ENCODE measurements at regions not wholly inside any gene's neighbourhood (a gene's known extent, or its start where the extent isn't known, plus 50 kb on each side); places are given as distances from the start of the nearest gene placed in this dataset.
"Not testable (repeated sequence)": the region's sequence is repeated elsewhere in the genome, so short reads cannot be mapped to it uniquely, and the experiment has no call there.

DNA sequence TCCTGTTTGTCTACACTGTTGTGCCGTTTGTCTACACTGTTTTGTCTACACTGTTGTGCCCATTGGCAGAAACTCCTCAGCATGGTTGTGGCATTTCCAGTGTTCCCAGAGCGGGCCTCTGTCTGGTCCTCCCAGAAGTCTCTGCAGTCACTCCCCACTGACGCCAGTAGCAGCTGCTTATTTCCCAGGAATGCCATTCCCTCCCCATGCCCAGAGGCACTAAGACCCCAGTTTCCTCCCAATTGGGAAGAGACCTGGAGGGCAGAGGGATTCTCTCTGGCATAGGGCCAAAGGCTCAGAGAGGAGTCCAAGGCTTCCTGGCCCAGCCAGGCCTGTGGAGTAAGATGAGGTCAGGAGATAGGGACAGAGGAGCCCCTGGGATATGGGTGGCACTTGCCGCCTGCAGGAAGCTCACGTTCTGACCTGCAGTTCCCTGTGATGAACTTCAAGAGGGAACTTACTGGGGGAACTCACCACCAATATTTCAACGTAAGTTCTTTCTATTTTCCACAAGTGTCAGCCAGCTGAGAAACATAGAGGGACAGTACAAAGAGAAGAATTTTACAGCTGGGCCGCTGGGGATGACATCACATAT is 69.1 kb downstream of the TNFAIP2 start:
- DNase-seq (ENCODE audit: low read depth): no peak
- no peak overlapping the region for H3K4me3 ChIP-seq (ENCODE audit: low read depth, low read length)
- TF ChIP-seq, protein P1, sequence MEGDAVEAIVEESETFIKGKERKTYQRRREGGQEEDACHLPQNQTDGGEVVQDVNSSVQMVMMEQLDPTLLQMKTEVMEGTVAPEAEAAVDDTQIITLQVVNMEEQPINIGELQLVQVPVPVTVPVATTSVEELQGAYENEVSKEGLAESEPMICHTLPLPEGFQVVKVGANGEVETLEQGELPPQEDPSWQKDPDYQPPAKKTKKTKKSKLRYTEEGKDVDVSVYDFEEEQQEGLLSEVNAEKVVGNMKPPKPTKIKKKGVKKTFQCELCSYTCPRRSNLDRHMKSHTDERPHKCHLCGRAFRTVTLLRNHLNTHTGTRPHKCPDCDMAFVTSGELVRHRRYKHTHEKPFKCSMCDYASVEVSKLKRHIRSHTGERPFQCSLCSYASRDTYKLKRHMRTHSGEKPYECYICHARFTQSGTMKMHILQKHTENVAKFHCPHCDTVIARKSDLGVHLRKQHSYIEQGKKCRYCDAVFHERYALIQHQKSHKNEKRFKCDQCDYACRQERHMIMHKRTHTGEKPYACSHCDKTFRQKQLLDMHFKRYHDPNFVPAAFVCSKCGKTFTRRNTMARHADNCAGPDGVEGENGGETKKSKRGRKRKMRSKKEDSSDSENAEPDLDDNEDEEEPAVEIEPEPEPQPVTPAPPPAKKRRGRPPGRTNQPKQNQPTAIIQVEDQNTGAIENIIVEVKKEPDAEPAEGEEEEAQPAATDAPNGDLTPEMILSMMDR (IDR thresholded peaks at IDR 0.05; ENCODE audit: insufficient read depth, low read depth, low read length, missing control alignments): no peak

DNA sequence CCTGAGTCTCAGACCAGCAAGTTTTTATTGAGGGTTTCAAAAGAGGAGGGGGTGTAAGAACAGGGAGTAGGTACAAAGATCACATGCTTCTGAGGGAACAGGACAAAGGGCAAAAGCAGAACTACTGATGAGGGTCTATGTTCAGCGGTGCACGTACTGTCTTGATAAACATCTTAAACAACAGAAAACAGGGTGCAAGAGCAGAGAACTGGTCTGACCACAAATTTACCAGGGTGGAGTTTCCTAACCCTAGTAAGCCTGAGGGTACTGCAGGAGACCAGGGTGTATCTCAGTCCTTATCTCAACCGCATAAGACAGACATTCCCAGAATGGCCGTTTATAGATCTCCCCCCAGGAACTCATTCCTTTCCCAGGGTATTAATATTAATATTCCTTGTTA is 69.6 kb downstream of the TNFAIP2 start:
- not testable (repeated sequence) for DNase-seq (ENCODE audit: low read depth)

DNA sequence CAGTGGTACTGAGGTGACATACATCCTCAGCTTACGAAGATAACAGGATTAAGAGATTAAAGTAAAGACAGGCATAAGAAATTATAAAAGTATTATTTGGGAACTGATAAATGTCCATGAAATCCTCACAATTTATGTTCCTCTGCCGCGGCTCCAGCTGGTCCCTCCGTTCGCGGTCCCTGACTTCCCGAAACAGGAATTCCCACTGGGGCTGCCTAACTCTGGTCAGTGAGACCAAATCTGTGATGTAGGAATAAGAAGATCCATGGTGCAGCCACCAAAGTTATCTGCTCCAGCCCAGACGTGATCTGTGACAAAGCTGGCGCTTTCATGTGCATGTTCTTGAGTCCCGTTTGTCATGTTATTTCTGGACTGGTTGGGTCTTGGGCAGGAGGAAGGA is 70.2 kb downstream of the TNFAIP2 start:
- not testable (repeated sequence) for DNase-seq (ENCODE audit: low read depth)

More for the DNA sequence above, 69.6 kb downstream of the TNFAIP2 start:
- H3K4me3 ChIP-seq (ENCODE audit: low read depth, low read length): not testable (repeated sequence)

DNA sequence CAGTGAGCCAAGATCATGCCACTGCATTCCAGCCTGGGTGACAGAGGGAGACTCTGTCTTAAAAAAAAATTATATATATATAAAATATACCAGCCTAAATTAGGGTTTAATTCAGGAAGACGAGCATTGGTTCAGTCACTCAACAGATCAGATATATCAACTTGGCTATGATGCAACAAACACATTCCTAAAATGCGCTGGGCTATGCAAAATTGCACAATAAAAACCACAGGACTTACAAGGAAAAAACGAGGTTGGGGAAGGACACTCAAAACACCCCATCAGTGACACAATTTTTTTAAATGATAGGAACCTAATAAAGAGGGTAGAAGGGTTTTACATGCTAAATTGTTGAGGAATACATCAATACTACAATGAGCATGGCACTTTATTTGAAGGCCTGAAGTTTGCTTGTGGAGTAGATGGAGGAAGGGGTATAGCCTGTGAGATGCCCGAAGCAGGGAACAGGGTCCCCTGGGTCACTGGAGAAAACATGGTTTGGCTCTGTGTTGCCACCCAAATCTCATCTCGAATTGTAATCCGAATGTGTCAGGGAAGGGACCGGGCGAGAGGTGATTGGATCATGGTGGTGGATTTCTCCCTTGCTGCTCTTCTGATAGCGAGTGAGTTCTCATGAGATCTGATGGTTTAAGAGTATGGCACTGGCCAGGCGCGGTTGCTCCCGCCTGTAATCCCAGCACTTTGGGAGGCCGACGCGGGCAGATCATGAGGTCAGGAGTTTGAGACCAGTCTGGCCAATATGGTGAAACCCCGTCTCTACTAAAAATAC is 71.2 kb downstream of the TNFAIP2 start:
- TF ChIP-seq, protein P1 (IDR thresholded peaks at IDR 0.05; ENCODE audit: insufficient read depth, low read depth, low read length, missing control alignments): no peak

More for the DNA sequence above, 70.2 kb downstream of the TNFAIP2 start:
- H3K4me3 ChIP-seq (ENCODE audit: low read depth, low read length): not testable (repeated sequence)

DNA sequence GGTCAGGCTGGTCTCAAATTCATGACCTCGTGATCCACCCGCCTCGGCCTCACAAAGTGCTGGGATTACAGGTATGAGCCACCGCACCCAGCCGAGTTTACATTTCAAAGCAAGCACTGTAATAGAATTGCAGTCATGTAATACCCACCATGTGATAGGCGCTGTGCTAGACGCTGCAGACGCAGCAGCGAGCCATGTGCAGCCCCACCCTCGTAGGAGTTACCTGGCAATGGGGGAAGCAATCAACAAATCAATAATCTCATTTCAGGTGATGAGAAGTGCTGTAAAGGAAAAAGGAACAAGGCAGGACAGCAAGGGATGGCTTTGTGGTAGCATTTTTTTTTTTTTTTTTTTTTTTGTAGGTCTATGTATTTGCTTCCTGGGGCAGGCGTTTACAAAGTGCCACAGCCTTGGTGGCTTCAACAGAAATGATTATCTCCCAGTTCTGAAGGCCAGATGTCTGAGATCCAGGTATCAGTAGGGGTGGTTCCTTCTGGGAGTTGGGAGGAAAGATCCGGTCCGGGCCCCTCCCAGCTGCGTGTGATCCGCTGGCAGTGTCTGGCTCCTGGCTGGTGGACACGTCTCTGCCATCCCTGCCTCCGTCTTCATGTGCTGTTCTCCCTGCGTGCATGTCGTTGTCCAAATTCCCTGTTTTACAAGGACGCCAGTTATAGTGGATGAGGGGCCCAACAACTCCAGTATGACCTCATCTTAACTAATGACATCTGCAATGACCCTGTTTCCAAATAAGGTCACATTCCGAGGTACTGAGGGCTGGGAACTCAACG is 72.8 kb downstream of the TNFAIP2 start:
- TF ChIP-seq, protein P1 (IDR thresholded peaks at IDR 0.05; ENCODE audit: insufficient read depth, low read depth, low read length, missing control alignments): no peak
- no peak for DNase-seq (ENCODE audit: low read depth)
- H3K4me3 ChIP-seq (ENCODE audit: low read depth, low read length): no peak overlapping the region

More for the DNA sequence above, 71.2 kb downstream of the TNFAIP2 start:
- no peak overlapping the region for H3K4me3 ChIP-seq (ENCODE audit: low read depth, low read length)
- no peak for DNase-seq (ENCODE audit: low read depth)

DNA sequence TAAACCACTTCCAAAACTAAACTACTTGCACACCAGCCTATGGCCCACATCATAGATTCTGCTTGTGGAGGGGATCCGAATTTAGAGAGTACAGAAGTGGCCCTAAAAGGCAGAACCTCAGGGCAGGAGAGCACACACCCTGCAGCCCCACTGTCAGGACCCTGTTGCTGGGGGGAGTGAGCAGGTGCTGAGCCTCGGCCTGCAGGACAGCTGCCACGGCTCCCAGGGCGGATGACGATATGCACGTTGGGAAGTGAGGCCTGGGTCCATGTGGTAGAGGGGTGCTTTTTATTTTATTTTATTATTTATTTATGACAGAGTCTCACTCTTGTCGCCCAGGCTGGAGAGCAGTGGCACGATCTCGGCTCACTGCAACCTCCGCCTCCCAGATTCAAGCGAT is 73.5 kb downstream of the TNFAIP2 start:
- TF ChIP-seq, protein P1 (IDR thresholded peaks at IDR 0.05; ENCODE audit: insufficient read depth, low read depth, low read length, missing control alignments): no peak
- H3K4me3 ChIP-seq (ENCODE audit: low read depth, low read length): no peak overlapping the region
- no peak for DNase-seq (ENCODE audit: low read depth)

DNA sequence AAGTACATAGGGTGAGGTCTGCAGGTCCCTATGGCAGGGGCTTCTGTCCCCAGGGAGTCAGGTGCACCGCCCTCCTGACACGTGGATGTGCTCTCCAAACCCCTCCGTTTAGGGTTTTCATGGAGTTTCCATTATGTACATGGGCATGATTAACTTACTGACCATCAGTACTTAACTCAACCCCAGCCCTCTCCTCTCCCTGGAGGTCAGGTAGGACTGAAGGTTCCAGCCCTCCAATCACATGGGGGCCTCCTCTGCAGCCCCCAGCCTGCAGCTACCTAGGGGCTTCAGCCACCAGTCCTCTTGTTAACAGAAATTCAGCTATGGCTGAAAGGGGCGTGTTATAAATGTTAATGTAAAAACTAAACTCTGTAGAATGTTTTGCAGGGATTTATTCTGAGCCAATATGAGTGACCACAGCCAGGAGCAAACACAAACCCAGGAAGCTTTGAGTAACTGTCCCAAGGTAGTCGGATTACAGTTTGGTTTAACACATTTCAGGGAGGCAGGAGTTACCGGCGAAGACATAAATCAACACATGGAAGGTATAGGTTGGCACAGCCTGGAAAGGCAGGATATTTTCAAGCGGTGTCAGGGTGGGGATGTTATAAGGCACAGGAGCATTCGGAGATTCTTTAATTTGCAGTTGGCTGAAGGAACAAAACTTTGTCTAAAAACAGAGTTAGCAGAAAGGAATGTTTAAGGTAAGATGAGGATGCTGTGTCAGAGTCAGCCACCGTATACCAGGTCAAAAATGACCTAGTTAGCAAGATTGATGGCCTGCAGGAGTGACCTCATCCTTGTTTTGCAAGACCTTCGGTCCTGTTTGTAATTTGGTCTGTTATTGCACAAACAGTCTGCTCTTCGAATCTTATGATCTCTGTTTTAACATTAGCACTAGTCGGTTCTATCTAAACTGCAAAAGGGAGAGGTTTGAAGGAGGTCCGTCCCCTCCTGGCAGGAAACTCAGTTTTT is 75.2 kb downstream of the TNFAIP2 start:
- H3K4me3 ChIP-seq (ENCODE audit: low read depth, low read length): no peak overlapping the region
- DNase-seq (ENCODE audit: low read depth): no peak
- TF ChIP-seq, protein P1 (IDR thresholded peaks at IDR 0.05; ENCODE audit: insufficient read depth, low read depth, low read length, missing control alignments): no peak
